Osteocyte (in vitro differentiated cells): ENCODE measurements at regions not wholly inside any gene's neighbourhood (a gene's known extent, or its start where the extent isn't known, plus 50 kb on each side); places are given as distances from the start of the nearest gene placed in this dataset.
A peak's percentile ranks its signal among the peaks of the same experiment; 100 is the strongest.

ENCODE experiments used
- DNase-seq: peaks from one replicate; pipeline ENCODE4 v3.0.0; 2021; ENCODE audit warnings: mixed read lengths; ENCODE audit not compliant: unreplicated experiment; ENCODE audit errors: extremely low spot score
- H3K27ac Mint-ChIP-seq: one replicate; pipeline ENCODE4 v1.8.0; 2021; ENCODE audit warnings: mild to moderate bottlenecking, mixed read lengths; ENCODE audit not compliant: unreplicated experiment
- H3K27me3 Mint-ChIP-seq: one replicate; pipeline ENCODE4 v1.8.0; 2021; ENCODE audit warnings: mixed read lengths; ENCODE audit not compliant: unreplicated experiment
- H3K36me3 Mint-ChIP-seq: one replicate; pipeline ENCODE4 v1.8.0; 2021; ENCODE audit warnings: mixed read lengths; ENCODE audit not compliant: unreplicated experiment
- H3K4me1 Mint-ChIP-seq: one replicate; pipeline ENCODE4 v1.8.0; 2021; ENCODE audit warnings: mixed read lengths; ENCODE audit not compliant: unreplicated experiment
- H3K4me3 Mint-ChIP-seq: one replicate; pipeline ENCODE4 v1.8.0; 2021; ENCODE audit warnings: mild to moderate bottlenecking, moderate library complexity, mixed read lengths; ENCODE audit not compliant: unreplicated experiment
- H3K9me3 Mint-ChIP-seq: one replicate; pipeline ENCODE4 v1.8.0; 2021; ENCODE audit warnings: mixed read lengths; ENCODE audit not compliant: unreplicated experiment
- TF ChIP-seq, protein P1 (sequence below): fragments of 200-600 bp; sonication (generic); IDR thresholded peaks from 2 replicates; pipeline ENCODE4 v1.5.0; 2021; ENCODE audit warnings: antibody characterized with exemption, mild to moderate bottlenecking, moderate library complexity

DNA sequence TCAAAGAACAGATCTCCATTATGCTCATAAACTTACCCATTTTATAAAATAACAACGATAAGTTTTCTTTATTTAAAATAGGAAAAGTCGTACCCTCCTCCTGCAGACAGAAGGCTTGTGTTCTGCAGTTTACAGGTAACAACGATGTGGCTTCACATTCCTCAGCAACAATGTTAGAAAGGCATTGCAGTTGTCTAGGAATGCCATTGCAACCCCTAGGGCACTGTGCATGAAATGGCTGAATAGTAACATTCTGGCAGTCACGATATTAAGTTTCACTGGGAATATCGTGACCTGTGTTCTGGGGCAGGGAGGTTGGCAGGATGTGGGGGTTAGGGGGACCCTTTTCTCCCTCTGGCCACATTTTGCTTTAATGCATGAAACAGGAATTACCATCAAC is 331.9 kb downstream of the DEPDC1B start:
- Mint-ChIP-seq H3K4me3 (no peak overlapping the region), H3K27ac (no peak overlapping the region)

DNA sequence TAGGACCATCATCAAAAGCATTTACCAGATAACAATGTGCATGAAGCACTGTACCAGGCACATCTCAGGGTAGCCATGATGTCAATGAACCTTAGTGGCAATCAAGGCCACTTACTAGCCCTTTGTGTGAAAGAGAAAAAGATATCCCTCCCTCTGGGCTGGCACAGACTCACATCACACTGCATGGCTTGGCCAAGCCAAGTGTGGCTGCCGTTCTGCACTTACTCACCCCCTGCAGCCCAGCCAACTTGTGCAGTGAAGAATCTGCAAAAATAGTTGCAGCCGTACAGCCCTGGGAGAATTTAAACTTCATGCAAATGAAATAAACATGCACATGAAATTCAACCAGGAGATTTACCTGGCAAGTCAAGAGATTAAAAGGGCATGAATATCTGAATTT is 333.5 kb downstream of the DEPDC1B start:
- H3K36me3 Mint-ChIP-seq = no peaks in the 10 kb centered on the region
- TF ChIP-seq, protein P1, sequence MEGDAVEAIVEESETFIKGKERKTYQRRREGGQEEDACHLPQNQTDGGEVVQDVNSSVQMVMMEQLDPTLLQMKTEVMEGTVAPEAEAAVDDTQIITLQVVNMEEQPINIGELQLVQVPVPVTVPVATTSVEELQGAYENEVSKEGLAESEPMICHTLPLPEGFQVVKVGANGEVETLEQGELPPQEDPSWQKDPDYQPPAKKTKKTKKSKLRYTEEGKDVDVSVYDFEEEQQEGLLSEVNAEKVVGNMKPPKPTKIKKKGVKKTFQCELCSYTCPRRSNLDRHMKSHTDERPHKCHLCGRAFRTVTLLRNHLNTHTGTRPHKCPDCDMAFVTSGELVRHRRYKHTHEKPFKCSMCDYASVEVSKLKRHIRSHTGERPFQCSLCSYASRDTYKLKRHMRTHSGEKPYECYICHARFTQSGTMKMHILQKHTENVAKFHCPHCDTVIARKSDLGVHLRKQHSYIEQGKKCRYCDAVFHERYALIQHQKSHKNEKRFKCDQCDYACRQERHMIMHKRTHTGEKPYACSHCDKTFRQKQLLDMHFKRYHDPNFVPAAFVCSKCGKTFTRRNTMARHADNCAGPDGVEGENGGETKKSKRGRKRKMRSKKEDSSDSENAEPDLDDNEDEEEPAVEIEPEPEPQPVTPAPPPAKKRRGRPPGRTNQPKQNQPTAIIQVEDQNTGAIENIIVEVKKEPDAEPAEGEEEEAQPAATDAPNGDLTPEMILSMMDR = no peak
- peaks cover 3% of the 10 kb centered on the region for H3K9me3 Mint-ChIP-seq
- H3K27ac Mint-ChIP-seq = no peak overlapping the region
- DNase-seq = no peak
- H3K4me1 Mint-ChIP-seq = peaks cover 43% of the 10 kb centered on the region
- no peaks in the 10 kb centered on the region for H3K27me3 Mint-ChIP-seq
- no peak overlapping the region for H3K4me3 Mint-ChIP-seq

More for the DNA sequence above, 331.9 kb downstream of the DEPDC1B start:
- H3K36me3 Mint-ChIP-seq = no peaks in the 10 kb centered on the region
- H3K9me3 Mint-ChIP-seq = peaks cover 3% of the 10 kb centered on the region
- no peaks in the 10 kb centered on the region for H3K27me3 Mint-ChIP-seq
- no peak for DNase-seq
- TF ChIP-seq, protein P1 = no peak
- H3K4me1 Mint-ChIP-seq = peaks cover 34% of the 10 kb centered on the region

DNA sequence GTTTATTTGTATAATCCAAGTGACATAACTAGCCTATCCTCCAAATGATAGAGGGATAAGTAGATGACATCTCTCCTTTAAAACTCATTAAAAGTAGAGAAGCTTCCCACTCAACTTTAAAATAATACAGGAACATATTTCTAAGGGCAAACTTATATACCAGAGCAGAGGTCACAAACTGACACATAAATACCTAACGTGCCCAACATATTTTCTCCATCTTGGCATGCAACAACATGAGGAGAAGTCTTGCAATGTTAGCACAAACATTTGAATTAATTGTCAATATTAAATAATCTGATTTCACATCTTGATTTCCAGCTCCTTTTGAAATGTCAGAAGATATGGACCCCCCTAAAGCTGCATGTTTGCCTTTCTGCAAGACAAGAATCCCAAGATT is 335.0 kb downstream of the DEPDC1B start:
- Mint-ChIP-seq H3K27ac (peak overlapping the region; percentile 29), H3K4me1 (peaks cover 40% of the 10 kb centered on the region), H3K36me3 (no peaks in the 10 kb centered on the region), H3K4me3 (no peak overlapping the region), H3K27me3 (no peaks in the 10 kb centered on the region), H3K9me3 (peaks cover 3% of the 10 kb centered on the region)
- TF ChIP-seq, protein P1 = no peak
- no peak for DNase-seq

DNA sequence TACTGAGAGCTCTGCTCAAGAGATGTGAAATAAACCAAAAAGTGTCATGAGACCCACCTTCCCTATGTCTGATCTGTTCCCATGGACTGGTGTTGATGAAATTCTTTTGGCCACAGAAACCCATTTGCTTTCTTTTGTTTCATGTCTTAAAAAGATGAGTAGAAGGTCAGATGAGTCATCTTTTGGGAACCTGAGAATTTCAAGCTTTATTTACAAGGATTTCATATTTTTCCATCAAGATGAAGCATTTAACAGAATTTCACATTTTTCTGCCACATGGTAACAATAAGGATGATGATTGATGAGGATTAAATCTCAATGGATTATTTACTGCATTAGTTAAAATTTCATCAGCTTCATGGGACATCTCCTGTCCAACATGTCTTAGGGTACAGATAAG is 337.8 kb downstream of the DEPDC1B start:
- H3K4me1 Mint-ChIP-seq = peaks cover 37% of the 10 kb centered on the region
- TF ChIP-seq, protein P1 = no peak
- no peaks in the 10 kb centered on the region for H3K36me3 Mint-ChIP-seq
- H3K27me3 Mint-ChIP-seq = no peaks in the 10 kb centered on the region
- no peak overlapping the region for H3K4me3 Mint-ChIP-seq
- peak overlapping the region; percentile 7 for H3K27ac Mint-ChIP-seq
- no peak for DNase-seq
- H3K9me3 Mint-ChIP-seq = peaks cover 3% of the 10 kb centered on the region

DNA sequence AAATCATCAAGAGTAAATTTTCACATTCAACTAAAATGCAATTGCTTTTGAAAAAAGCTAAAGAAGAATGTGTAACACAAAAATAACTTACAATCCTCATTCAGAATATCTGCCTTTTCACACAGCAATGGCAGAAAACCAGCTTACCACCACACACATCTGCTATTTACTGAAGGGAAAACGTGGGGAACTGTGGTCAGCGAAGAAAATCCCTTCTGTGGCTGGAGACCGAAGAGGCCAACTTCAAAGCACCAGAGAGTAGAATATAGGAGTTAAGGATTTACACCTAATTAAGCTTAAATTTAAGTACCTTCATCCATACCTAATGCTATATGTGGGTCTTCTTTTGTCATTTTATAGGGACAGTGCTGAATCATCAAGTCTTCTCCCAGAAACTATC is 339.6 kb downstream of the DEPDC1B start:
- H3K36me3 Mint-ChIP-seq = no peaks in the 10 kb centered on the region
- H3K9me3 Mint-ChIP-seq = peaks cover 3% of the 10 kb centered on the region
- H3K4me1 Mint-ChIP-seq = peaks cover 39% of the 10 kb centered on the region
- no peak overlapping the region for H3K27ac Mint-ChIP-seq
- no peak for DNase-seq
- TF ChIP-seq, protein P1 = no peak
- H3K4me3 Mint-ChIP-seq = no peak overlapping the region
- H3K27me3 Mint-ChIP-seq = no peaks in the 10 kb centered on the region
